HEK293T (cell line): ENCODE measurements at regions not wholly inside any gene's neighbourhood (a gene's known extent, or its start where the extent isn't known, plus 50 kb on each side); places are given as distances from the start of the nearest gene placed in this dataset.

Experiments used
- CTCF ChIA-PET: fragments of 350-600 bp; formaldehyde crosslinking; extraction: SDS; loops from one replicate; lab custom pipeline; 2021; ENCODE audit warnings: antibody characterized with exemption, inconsistent platforms; lab: Yijun Ruan, JAX
- POLR2A ChIA-PET: fragments of 350-600 bp; formaldehyde crosslinking; extraction: SDS; loops from one replicate; lab custom pipeline; 2020; ENCODE audit warnings: antibody characterized with exemption, inconsistent platforms; lab: Yijun Ruan, JAX
- DNase-seq: peaks from one replicate; pipeline ENCODE4 v3.0.0; 2012; ENCODE audit warnings: mixed read lengths; ENCODE audit errors: extremely low spot score
- ARNT ChIP-seq: fragments of 450-650 bp; IDR thresholded peaks from 2 replicates; pipeline ENCODE4 v1.6.1; 2017; ENCODE audit warnings: mild to moderate bottlenecking
- BHLHE40 ChIP-seq: fragments of 450-650 bp; IDR thresholded peaks from 2 replicates; pipeline ENCODE4 v1.6.1; 2016; ENCODE audit warnings: mild to moderate bottlenecking, moderate library complexity, borderline replicate concordance
- CTBP1 ChIP-seq: fragments of 450-650 bp; IDR thresholded peaks from 2 replicates; pipeline ENCODE4 v1.6.1; 2016; ENCODE audit warnings: borderline replicate concordance
- ELF4 ChIP-seq: fragments of 450-650 bp; IDR thresholded peaks from 2 replicates; pipeline ENCODE4 v1.6.1; 2017; ENCODE audit warnings: antibody characterized with exemption
- FOXA1 ChIP-seq: fragments of 450-650 bp; IDR thresholded peaks from 2 replicates; pipeline ENCODE4 v1.6.1; 2016; ENCODE audit warnings: mild to moderate bottlenecking
- FOXK2 ChIP-seq: fragments of 450-650 bp; IDR thresholded peaks from 2 replicates; pipeline ENCODE4 v1.6.1; 2016; ENCODE audit warnings: mild to moderate bottlenecking
- FOXM1 ChIP-seq: fragments of 450-650 bp; IDR thresholded peaks from 2 replicates; pipeline ENCODE4 v1.6.1; 2017; ENCODE audit warnings: mild to moderate bottlenecking, borderline replicate concordance
- HDGF ChIP-seq: fragments of 450-650 bp; IDR thresholded peaks from 2 replicates; pipeline ENCODE4 v1.6.1; 2017; ENCODE audit warnings: antibody characterized with exemption, borderline replicate concordance
- L3MBTL2 ChIP-seq: fragments of 450-650 bp; conservative IDR thresholded peaks from 2 replicates; pipeline ENCODE4 v1.6.1; 2016; ENCODE audit warnings: mild to moderate bottlenecking
- LEF1 ChIP-seq: fragments of 450-650 bp; IDR thresholded peaks from 2 replicates; pipeline ENCODE4 v1.6.1; 2017; ENCODE audit warnings: mild to moderate bottlenecking, borderline replicate concordance
- NFRKB ChIP-seq: fragments of 450-650 bp; IDR thresholded peaks from 2 replicates; pipeline ENCODE4 v1.6.1; 2016; ENCODE audit warnings: mild to moderate bottlenecking, moderate library complexity
- SP1 ChIP-seq: fragments of 450-650 bp; IDR thresholded peaks from 2 replicates; pipeline ENCODE4 v1.6.1; 2017
- SUZ12 ChIP-seq: fragments of 450-650 bp; IDR thresholded peaks from 2 replicates; pipeline ENCODE4 v1.6.1; 2016; ENCODE audit warnings: mild to moderate bottlenecking
- TARDBP ChIP-seq: fragments of 450-650 bp; IDR thresholded peaks from 2 replicates; pipeline ENCODE4 v1.6.1; 2016
- ZNF384 ChIP-seq: fragments of 450-650 bp; IDR thresholded peaks from 2 replicates; pipeline ENCODE4 v1.6.1; 2016
- TF ChIP-seq, protein P1 (sequence below): fragments of 450-650 bp; IDR thresholded peaks from 2 replicates; pipeline ENCODE4 v1.6.1; 2016

DNA sequence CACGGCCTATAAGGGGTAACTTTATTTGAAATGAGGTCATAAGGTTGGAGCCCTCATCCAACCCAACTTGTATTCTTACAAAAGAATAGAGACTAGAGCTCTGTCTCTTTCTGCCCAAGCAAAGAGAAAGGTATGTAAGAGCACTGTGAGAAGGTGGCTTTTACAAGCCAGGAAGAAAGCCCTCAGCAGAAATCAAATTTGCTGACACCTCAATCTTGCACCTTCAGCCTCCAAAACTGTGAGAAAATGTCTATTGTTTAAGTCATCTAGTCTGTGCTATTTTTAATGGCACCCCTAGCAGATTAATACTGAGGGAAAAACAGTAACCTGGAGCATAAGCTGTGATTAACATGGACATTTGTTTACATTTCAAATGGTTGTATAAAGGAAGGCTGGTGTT lies 860.7 kb downstream of the PCDH7 start:
- ChIA-PET CTCF (no interaction called here), POLR2A (no interaction called here)
- DNase-seq = no peak
- TF ChIP-seq FOXM1 (no peak), SP1 (no peak), L3MBTL2 (no peak), ELF4 (no peak), ARNT (no peak), FOXA1 (no peak)
- TF ChIP-seq, protein P1, sequence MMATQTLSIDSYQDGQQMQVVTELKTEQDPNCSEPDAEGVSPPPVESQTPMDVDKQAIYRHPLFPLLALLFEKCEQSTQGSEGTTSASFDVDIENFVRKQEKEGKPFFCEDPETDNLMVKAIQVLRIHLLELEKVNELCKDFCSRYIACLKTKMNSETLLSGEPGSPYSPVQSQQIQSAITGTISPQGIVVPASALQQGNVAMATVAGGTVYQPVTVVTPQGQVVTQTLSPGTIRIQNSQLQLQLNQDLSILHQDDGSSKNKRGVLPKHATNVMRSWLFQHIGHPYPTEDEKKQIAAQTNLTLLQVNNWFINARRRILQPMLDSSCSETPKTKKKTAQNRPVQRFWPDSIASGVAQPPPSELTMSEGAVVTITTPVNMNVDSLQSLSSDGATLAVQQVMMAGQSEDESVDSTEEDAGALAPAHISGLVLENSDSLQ = no peak

DNA sequence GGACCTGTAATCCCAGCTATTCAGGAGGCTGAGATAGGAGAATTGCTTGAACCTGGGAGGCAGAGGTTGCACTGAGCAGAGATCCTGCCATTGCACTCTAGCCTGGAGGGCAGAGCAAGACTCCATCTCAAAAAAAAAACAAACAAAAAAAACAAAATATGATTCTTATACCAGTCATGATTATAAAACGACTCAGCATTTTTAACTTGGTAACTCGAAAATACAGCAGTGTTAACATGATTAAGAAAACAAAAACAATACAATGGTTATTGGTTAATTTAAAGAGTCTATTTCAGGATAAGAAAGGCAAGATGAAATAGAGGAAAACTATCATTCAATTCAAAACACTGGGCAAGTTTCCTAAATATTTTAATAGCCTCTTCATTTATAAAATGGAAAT lies 865.3 kb downstream of the PCDH7 start:
- ChIA-PET POLR2A (no interaction called here), CTCF (no interaction called here)
- no peak for DNase-seq
- TF ChIP-seq HDGF (no peak), SUZ12 (no peak), L3MBTL2 (no peak), NFRKB (no peak), CTBP1 (no peak), FOXM1 (no peak), BHLHE40 (no peak), ZNF384 (no peak), LEF1 (no peak), FOXK2 (no peak), FOXA1 (no peak), ARNT (no peak), SP1 (no peak), ELF4 (no peak), TARDBP (no peak)
- TF ChIP-seq, protein P1 = no peak

DNA sequence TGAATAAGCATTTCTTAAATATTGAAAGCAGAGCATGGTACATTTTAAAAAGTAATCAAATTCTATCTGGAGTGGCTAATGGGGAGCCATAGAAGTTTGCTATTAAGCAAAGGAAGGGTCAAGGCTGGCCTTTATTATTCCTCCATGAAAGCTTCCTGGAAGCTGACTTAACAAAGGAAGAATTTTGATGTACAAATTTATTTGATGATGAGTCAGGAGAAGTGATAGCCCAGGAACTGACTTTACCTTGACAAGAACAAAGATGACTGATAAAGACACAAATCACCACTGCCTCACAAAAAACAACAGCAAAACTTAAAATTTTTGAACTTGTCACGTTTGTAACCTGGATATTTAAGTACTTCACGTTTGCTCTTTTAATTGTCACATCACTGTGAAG lies 872.1 kb downstream of the PCDH7 start:
- no peak for DNase-seq
- ChIA-PET CTCF (no interaction called here), POLR2A (no interaction called here)
- TF ChIP-seq FOXA1 = no peak
- no peak for TF ChIP-seq NFRKB
- TF ChIP-seq, protein P1 = no peak
- no peak for TF ChIP-seq ZNF384
- no peak for TF ChIP-seq LEF1
- TF ChIP-seq ELF4 = no peak

DNA sequence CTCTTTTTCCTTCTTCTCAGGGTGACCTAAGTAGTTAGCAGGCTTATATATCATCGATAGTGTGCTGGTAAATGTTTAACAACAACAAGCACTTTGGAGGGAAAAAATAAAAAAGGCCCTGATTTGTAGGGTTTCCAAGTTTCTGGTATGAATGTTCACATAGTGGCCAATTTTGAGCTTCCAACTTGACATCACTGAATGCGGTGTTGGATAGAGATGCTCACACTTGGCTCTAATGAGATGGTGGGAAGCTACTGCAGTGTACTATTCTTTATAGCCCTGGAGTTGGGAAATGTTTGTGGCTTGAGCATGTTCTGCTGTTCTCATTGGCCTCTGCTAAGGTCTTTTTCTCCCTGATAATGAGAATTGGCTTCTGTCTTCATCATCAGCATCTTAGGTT lies 875.3 kb downstream of the PCDH7 start:
- ChIA-PET POLR2A (no interaction called here), CTCF (interaction anchor here (0.7 kb wide), 1 partner anchor 199 kb away, joined by 3 read pairs; no protein-coding TSS in a partner anchor)
- TF ChIP-seq NFRKB (no peak), HDGF (no peak)
- no peak for DNase-seq

DNA sequence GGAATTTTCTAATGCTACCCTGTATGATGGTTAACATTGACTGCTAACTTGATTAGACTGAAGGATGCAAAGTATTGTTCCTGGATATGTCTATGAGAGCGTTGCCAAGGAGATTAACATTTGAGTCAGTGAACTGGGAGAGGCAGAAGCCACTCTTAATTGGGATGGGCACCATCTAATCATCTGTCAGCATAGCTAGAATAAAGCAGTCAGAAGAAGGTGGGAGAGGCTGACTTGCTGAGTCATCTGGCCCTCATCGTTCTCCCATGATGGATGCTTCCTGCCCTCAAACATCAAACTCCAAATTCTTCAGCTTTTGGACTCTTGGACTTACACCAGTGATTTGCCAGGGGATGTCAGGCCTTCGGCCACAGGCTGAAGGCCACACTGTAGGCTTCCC lies 878.5 kb downstream of the PCDH7 start:
- ChIA-PET POLR2A (no interaction called here), CTCF (no interaction called here)
- no peak for DNase-seq
- no peak for TF ChIP-seq BHLHE40
- no peak for TF ChIP-seq HDGF
- no peak for TF ChIP-seq ARNT
- TF ChIP-seq FOXM1 = no peak
- no peak for TF ChIP-seq ELF4
- no peak for TF ChIP-seq L3MBTL2

DNA sequence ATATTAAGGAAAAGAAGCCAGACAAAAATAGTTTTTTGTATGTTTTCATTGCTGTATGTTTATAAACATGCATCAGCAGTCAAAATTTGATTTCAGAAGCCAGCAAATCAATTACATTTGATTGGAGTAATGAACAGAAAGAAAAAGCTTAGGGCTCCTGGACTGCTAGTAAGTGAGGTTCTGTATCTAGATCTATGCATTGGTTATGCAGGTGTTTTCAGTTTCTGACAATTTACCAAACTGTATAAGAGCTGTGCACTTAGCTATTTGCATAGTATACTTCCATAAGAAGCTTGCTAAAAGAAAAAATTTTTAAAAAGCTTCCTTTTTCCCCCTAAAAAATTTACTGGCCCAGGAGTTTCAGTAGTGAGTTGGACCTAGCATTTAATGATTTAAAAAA lies 881.6 kb downstream of the PCDH7 start:
- TF ChIP-seq ARNT (no peak), FOXA1 (no peak), TARDBP (no peak), SUZ12 (no peak), L3MBTL2 (no peak), SP1 (no peak), BHLHE40 (no peak), FOXM1 (no peak), ELF4 (no peak), FOXK2 (no peak), LEF1 (no peak), ZNF384 (no peak), CTBP1 (no peak), HDGF (no peak)
- TF ChIP-seq, protein P1 = no peak

More for the DNA sequence above, 881.6 kb downstream of the PCDH7 start:
- no peak for DNase-seq
- ChIA-PET POLR2A (no interaction called here), CTCF (no interaction called here)
